Activated gamma-delta T cell (primary cell): ENCODE measurements at regions not wholly inside any gene's neighbourhood (a gene's known extent, or its start where the extent isn't known, plus 50 kb on each side); places are given as distances from the start of the nearest gene placed in this dataset.
"Not testable (repeated sequence)": the region's sequence is repeated elsewhere in the genome, so short reads cannot be mapped to it uniquely, and the experiment has no call there.

Experiments
- DNase-seq: peaks from one replicate; lab custom pipeline; 2025; lab: John Stamatoyannopoulos, UW

- no peak for DNase-seq
Measured at GRCh38 chr13:107669391-107669993, 545.8 kb downstream of the LIG4 start.

GRCh38 chr13:107665926-107666458 is 549.3 kb downstream of the LIG4 start:
- no peak for DNase-seq

GRCh38 chr13:107650081-107650701 is 565.1 kb downstream of the LIG4 start:
- no peak for DNase-seq

- DNase-seq, result no peak
Measured at GRCh38 chr13:107649079-107649478, 566.3 kb downstream of the LIG4 start.

- DNase-seq, result no peak
Measured at GRCh38 chr13:107644136-107644535, 571.2 kb downstream of the LIG4 start.

GRCh38 chr13:107643615-107644014 is 571.7 kb downstream of the LIG4 start:
- DNase-seq, result no peak

- DNase-seq, result no peak
Measured at GRCh38 chr13:107642831-107643230, 572.5 kb downstream of the LIG4 start.

GRCh38 chr13:107641574-107641973 is 573.8 kb downstream of the LIG4 start:
- no peak for DNase-seq

- DNase-seq, result no peak
Measured at GRCh38 chr13:107625648-107626047, 589.7 kb downstream of the LIG4 start.

- no peak for DNase-seq
Measured at GRCh38 chr13:107617527-107617926, 597.8 kb downstream of the LIG4 start.

GRCh38 chr13:107612376-107612775 is 603.0 kb downstream of the LIG4 start:
- no peak for DNase-seq

- DNase-seq, result no peak
Measured at GRCh38 chr13:107608736-107609135, 606.6 kb downstream of the LIG4 start.

- DNase-seq, result no peak
Measured at GRCh38 chr13:107600971-107601370, 614.4 kb downstream of the LIG4 start.

GRCh38 chr13:107596306-107596705 is 619.0 kb downstream of the LIG4 start:
- DNase-seq, result not testable (repeated sequence)

- DNase-seq, result no peak
Measured at GRCh38 chr13:107590556-107590955, 624.8 kb downstream of the LIG4 start.

- DNase-seq, result no peak
Measured at GRCh38 chr13:107587681-107588080, 627.7 kb downstream of the LIG4 start.

GRCh38 chr13:107586216-107586615 is 629.1 kb downstream of the LIG4 start:
- DNase-seq, result no peak

- DNase-seq, result no peak
Measured at GRCh38 chr13:107585469-107586180, 629.7 kb downstream of the LIG4 start.

- no peak for DNase-seq
Measured at GRCh38 chr13:107582171-107582570, 633.2 kb downstream of the LIG4 start.

GRCh38 chr13:107580741-107581412 is 634.5 kb downstream of the LIG4 start:
- no peak for DNase-seq

GRCh38 chr13:107576430-107576829 is 638.9 kb downstream of the LIG4 start:
- no peak for DNase-seq

- no peak for DNase-seq
Measured at GRCh38 chr13:107574517-107575210, 640.7 kb downstream of the LIG4 start.
